T47D (cell line): ENCODE measurements at regions not wholly inside any gene's neighbourhood (a gene's known extent, or its start where the extent isn't known, plus 50 kb on each side); places are given as distances from the start of the nearest gene placed in this dataset.
"Not testable (repeated sequence)": the region's sequence is repeated elsewhere in the genome, so short reads cannot be mapped to it uniquely, and the experiment has no call there.

ENCODE experiments used
- DNase-seq, 2 experiments: peaks; one replicate each; pipeline versions ENCODE4 v3.0.0 to v3.0.0-alpha.2; 2011 to 2012; ENCODE audit warnings: low read depth in 1 of 2, low spot score in 1 of 2
- JUND ChIP-seq: IDR thresholded peaks from 2 replicates; pipeline ENCODE4 v1.6.1; 2012; ENCODE audit warnings: low read depth
- in situ Hi-C: cut with HindIII; loops from 2 replicates; pipeline ENCODE4 v1.10.0; 2016; ENCODE audit warnings: low sequenced_read_pairs, low pct_unique_long_range_greater_than_20kb

DNA sequence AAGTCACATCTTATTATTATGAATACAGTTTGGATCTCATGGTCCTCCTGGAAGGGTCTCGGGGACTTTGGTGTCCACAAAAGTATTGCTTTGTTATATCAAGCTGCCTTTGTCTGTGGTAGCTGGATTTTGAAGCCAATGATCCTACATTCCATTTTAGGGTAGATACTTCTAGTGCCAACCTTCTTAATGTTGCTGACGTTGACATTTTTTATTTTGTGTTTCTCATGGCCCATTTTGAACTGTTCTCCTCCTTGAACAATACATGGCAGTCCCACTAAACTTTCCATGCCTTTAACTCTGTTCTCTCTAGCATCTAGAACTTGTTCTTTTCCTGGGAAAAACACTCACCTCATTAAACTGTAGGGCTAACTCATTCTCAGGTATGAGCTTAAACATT lies 425.8 kb downstream of the KCTD16 start:
- no peak for DNase-seq
- no peak for TF ChIP-seq JUND
- in situ Hi-C loops: no loop called here

- no peak for TF ChIP-seq JUND
- in situ Hi-C loops: no loop called here
- no peak for DNase-seq
Measured at GRCh38 chr5:144594919-144595318, 424.2 kb downstream of the KCTD16 start.

DNA sequence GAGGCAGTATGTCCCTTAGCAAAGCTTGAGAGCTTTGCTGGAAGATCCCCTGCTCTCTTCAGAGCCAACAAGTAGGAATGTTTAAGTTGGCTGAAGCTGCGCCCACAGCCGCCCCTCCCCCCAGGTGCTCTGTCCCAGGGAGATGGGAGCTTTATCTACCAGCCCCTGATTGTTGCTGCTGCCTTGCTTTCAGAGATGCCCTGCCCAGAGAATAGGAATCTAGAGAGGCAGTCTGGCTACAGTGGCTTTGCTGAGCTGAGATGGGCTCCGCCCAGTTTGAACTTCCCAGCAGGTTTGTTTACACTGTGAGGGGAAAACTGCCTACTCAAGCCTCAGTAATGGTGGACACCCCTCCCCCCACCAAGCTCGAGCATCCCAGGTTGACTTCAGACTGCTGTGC lies 423.6 kb downstream of the KCTD16 start:
- DNase-seq, in situ Hi-C loops: not testable (repeated sequence)

DNA sequence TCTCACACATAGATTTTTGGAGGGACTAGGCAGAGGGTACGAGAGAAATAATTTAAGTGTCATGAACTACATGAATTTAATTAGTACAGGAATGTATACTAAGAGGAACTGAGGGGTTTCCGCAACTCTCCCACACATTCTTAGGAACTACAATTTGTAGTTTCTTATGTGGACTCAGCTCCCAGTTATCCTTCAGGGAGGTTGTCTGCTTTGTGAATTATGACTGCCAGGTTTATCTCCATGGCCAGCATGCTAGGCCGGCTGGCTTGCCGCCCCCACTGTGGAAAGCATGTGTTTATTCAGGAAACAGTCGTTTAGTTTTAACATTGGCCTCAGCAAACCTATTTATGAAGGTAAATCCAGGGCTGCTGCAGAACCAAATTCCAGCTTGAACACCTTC lies 415.0 kb downstream of the KCTD16 start:
- TF ChIP-seq JUND: no peak
- in situ Hi-C loops: no loop called here

DNA sequence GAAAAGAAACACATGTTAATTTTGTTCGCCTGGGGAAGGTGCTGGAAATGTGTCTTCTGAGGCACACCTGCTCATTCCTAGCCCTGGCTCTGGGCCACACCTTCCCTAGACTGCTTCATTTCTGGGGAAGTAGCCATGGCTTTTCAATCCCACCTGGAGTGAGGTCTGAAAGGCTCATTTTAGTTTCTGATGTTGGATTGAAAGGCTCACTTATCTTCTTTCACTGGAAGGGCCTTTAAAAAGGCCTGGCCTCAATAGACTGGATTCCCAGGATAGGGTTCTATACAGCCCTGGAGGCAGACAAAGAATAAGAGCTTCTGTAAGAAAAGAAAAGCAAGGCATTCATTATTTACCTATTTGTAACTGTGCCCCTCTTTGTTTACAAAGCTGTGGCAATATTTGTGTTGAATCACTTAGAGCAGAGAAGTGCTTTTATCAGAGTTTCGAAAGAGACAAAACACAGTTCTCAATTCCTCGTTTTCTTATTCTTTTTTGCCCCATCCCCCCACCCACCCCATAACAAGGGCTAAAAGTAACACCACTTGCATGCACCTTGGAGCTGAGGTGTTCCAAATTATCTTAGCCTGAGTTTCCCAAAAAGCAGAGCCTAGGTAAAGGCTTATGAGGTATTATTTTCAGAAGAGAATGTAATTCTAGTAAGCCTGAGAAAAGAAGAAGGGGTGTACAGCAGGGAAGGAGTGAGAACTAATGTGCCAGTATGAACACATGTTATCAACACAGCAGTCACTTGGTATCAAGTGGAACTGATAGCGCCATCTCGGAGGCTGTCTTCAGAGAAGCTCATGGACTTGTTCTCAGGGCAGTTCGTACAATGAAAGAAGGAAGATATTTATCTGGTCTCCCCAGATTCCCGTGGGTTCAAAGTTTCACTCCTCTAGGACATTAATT lies 413.1 kb downstream of the KCTD16 start:
- TF ChIP-seq JUND: no peak
- in situ Hi-C loops: no loop called here

More for the DNA sequence above, 415.0 kb downstream of the KCTD16 start:
- no peak for DNase-seq

DNA sequence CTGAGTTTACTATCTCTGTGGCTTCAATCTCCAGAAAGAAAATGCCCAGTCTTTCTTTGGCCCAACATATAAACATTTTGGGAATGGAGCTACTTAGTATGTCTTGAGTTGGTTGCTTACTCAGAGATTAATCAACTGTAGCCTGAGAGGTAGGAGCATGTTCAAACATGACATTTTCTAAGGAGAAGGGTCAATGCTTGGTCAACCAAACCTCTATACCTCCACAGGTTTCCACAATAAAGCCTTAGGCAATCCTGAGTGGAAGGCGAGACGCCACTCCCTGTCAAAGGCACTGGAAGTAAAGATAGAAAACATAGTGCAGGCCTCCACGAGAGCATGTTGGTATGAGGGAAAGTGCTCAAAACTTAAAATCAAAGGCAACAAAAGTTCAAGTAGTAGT lies 411.4 kb downstream of the KCTD16 start:
- no peak for TF ChIP-seq JUND
- peak in 1 of 2 experiments; percentile 47 for DNase-seq
- in situ Hi-C loops: no loop called here

More for the DNA sequence above, 413.1 kb downstream of the KCTD16 start:
- no peak for DNase-seq

- no peak for DNase-seq
- in situ Hi-C loops: no loop called here
- TF ChIP-seq JUND: no peak
Measured at GRCh38 chr5:144581044-144581443, 410.4 kb downstream of the KCTD16 start.

DNA sequence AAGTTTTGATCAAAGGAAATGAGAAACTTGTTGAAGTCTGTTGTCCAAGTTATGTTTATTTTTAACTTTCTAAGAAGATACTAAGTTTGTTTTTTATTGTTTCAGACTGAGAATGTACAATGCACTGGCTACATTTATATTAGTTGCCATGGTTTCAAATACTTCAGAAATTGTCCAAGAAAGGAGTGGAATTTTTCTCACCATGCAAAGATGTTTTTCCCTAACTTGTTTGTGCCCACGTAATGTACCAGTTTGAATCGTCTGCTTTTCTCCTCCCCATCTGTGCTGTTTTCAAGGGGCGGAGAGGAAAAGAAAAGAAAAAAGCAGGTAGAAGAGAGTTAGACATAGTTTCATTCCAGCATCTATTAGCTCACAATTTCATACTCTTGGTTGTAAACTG lies 407.0 kb downstream of the KCTD16 start:
- no peak for DNase-seq
- in situ Hi-C loops: no loop called here
- no peak for TF ChIP-seq JUND

DNA sequence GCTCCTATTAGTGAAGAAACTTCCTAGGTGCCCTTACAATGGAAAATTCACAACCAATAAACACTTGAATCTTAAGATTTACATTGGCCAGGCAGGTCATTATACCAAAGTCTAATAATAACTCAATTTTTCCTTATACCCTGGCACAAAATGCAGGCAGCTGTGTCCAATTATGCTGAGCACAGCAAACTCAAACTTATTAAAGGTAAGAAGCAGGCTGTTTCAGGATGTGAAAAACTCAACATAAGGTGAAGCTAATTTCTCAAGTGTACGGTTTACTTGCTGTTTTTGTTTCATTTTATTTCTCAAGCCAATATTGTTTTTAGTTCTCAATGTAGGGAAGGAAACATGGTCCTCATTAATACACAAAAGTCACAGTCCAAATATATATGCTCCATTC lies 405.1 kb downstream of the KCTD16 start:
- no peak for TF ChIP-seq JUND
- no peak for DNase-seq
- in situ Hi-C loops: no loop called here

DNA sequence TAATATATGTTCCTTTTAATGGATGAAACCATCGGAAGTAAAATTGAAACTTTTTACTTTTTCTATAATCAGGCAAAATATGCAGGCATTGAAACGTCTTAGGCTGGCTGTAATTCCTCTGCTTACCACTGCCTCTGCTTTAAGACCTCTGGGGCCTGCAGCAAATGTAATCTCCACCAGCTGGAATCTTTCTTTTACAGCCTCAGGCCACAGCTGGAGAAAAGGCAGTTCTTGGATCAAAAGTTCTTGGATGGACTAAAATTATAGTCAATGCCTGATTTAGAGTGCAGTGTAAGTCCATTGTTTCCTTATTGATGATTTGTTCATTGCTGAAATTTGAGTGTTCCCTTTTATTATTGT lies 396.7 kb downstream of the KCTD16 start:
- DNase-seq: no peak

GRCh38 chr5:144566747-144567420 lies 396.2 kb downstream of the KCTD16 start:
- in situ Hi-C loops: no loop called here
- TF ChIP-seq JUND: no peak
- DNase-seq: no peak

More for the DNA sequence above, 396.7 kb downstream of the KCTD16 start:
- TF ChIP-seq JUND: no peak
- in situ Hi-C loops: no loop called here

DNA sequence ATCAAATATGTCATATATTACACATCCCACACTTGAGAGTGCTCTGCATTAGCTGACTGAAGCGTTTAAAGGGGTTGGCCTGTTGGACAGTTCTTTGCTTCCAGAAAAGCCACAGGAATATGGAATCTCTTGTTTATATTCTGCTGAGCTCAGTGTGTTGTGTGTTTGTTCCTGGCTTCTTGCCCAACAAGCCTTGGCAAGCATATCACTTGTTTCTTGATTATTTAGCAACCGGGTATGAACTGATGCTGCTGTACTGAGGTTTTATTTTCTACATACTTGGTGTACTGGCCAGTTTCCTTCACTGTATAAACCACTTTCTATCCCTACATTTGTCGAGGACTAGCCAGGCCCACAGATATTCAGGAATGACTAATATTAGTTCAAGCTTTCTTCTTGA lies 378.9 kb downstream of the KCTD16 start:
- no peak for TF ChIP-seq JUND
- DNase-seq: peak in 1 of 2 experiments; percentile 31
- in situ Hi-C loops: no loop called here

GRCh38 chr5:144548936-144549335 lies 378.3 kb downstream of the KCTD16 start:
- no peak for TF ChIP-seq JUND
- DNase-seq: no peak
- in situ Hi-C loops: no loop called here
